ENCODE measurements at regions not wholly inside any gene's neighbourhood (a gene's known extent, or its start where the extent isn't known, plus 50 kb on each side); places are given as distances from the start of the nearest gene placed in this dataset.

DNA sequence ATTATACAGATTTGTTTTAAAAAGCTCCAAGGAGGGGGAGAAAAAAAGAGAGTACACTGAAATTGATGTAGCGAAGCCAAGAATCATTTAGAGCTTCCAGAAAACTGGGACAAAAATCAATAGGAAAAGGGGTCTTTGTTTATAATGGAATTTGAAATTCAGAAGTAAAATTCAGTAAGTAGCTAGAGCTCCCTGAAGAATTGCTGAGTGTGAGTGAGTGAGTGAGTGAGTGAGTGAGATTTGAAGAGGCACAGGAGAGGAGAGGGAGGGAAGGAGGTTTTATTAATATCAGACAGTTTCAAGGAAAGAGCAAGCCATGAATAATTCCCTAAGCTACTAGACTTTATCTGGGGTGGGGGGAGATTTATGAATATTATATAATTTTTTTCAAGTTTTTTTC is 60.7 kb upstream of the ARHGAP28 start (continued):
- TF ChIP-seq GABPA (IDR thresholded peaks at IDR 0.05; ENCODE audit: borderline replicate concordance, insufficient read depth, low read length) (no peak), TBP (IDR thresholded peaks at IDR 0.05; ENCODE audit: low read depth, low read length) (no peak), TEAD4 (IDR thresholded peaks at IDR 0.05; ENCODE audit: low read depth, low read length) (no peak), NANOG (IDR thresholded peaks at IDR 0.05; ENCODE audit: insufficient read depth, low read depth, low read length, poor library complexity, severe bottlenecking) (no peak), CBX8 (IDR thresholded peaks at IDR 0.05; ENCODE audit: borderline replicate concordance, low read depth, low read length) (no peak)
- TF ChIP-seq, protein P1, sequence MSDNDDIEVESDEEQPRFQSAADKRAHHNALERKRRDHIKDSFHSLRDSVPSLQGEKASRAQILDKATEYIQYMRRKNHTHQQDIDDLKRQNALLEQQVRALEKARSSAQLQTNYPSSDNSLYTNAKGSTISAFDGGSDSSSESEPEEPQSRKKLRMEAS (IDR thresholded peaks at IDR 0.05) = no peak
